HepG2 (cell line): ENCODE measurements at regions not wholly inside any gene's neighbourhood (a gene's known extent, or its start where the extent isn't known, plus 50 kb on each side); places are given as distances from the start of the nearest gene placed in this dataset.

Experiments
- BCL6 ChIP-seq: IDR thresholded peaks from 2 replicates; pipeline ENCODE4 v1.6.1; 2016; ENCODE audit warnings: missing genetic modification reagents, missing compliant biosample characterization
- CBX1 ChIP-seq: IDR thresholded peaks from one replicate; pipeline ENCODE4 v1.6.1; 2016; ENCODE audit warnings: antibody characterized with exemption, low read depth
- GATA4 ChIP-seq: sonication (generic); IDR thresholded peaks from 2 replicates; pipeline ENCODE4 v1.6.1; 2016; ENCODE audit warnings: antibody characterized with exemption, low read depth, borderline replicate concordance
- GATAD2A ChIP-seq: IDR thresholded peaks from 2 replicates; pipeline ENCODE4 v1.6.1; 2016
- ISL2 ChIP-seq: sonication (generic); formaldehyde crosslinking; IDR thresholded peaks from 2 replicates; pipeline ENCODE4 v1.5.0; 2020; ENCODE audit warnings: missing genetic modification reagents
- KLF16 ChIP-seq, 2 experiments: sonication (generic) in 1 of 2; formaldehyde crosslinking in 1 of 2; IDR thresholded peaks; 2 replicates each; pipeline versions ENCODE4 v1.6.1 to v1.8.0; 2016 to 2023; ENCODE audit warnings: missing genetic modification reagents in 2 of 2, missing compliant biosample characterization in 1 of 2
- NONO ChIP-seq, 2 experiments: fragments of 450-650 bp in 1 of 2; sonication (generic) in 1 of 2; formaldehyde crosslinking in 1 of 2; IDR thresholded peaks in 1 of 2; conservative IDR thresholded peaks in 1 of 2; 2 replicates each; pipeline versions ENCODE4 v1.6.1 to v1.8.0; 2017 to 2022; ENCODE audit warnings: mild to moderate bottlenecking in 1 of 2, missing genetic modification reagents in 1 of 2, moderate library complexity in 1 of 2
- ONECUT2 ChIP-seq: sonication (generic); formaldehyde crosslinking; IDR thresholded peaks from 2 replicates; pipeline ENCODE4 v1.4.0; 2020; ENCODE audit warnings: missing genetic modification reagents
- PCBP1 ChIP-seq: fragments of 200-400 bp; formaldehyde crosslinking; IDR thresholded peaks from 2 replicates; pipeline ENCODE4 v1.6.1; 2017; ENCODE audit warnings: mild to moderate bottlenecking, low read depth, low read length, borderline replicate concordance
- POLR2G ChIP-seq: fragments of 200-400 bp; formaldehyde crosslinking; IDR thresholded peaks from 2 replicates; pipeline ENCODE4 v1.6.1; 2018; ENCODE audit warnings: mild to moderate bottlenecking, low read depth, low read length, moderate library complexity
- UBTF ChIP-seq: sonication (generic); formaldehyde crosslinking; IDR thresholded peaks from 2 replicates; pipeline ENCODE4 v1.4.0; 2020; ENCODE audit warnings: mild to moderate bottlenecking, missing genetic modification reagents
- ZBTB43 ChIP-seq: sonication (generic); formaldehyde crosslinking; conservative IDR thresholded peaks from 2 replicates; pipeline ENCODE4 v1.4.0; 2020; ENCODE audit warnings: missing genetic modification reagents
- ZNF3 ChIP-seq: IDR thresholded peaks from 2 replicates; pipeline ENCODE4 v1.7.0; 2017; ENCODE audit warnings: inconsistent platforms
- TF ChIP-seq, protein P1 (sequence below): sonication (generic); formaldehyde crosslinking; IDR thresholded peaks from 2 replicates; pipeline ENCODE4 v1.9.0; 2021; ENCODE audit warnings: missing genetic modification reagents, borderline replicate concordance

DNA sequence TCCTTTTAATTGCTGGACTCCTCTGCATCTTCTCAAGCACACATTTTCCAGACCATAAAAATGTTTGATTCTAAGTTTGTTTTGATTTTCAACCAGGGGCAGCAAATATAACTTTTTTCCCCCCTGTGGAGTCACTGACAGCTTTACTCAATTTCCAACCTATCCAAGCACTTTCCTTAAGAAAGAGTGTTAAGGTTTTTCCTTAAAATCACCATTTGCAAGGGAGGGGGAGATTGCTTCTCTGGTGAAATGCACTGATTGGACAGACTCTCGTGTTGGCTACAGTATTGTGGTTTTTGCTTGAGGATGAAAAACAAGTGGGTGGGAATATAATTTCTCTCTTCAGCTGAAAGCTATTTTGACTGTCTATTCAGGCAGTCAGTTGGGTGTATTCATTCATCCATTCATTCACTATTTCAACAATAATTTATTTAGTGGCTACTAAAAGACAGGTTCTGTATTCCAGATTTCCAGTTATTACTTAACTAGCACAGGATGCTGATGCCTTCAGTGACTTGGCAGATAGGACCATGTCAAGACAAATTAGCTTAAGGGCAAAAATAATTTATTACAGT lies 146.3 kb downstream of the BAMBI start (continued):
- no peak for TF ChIP-seq PCBP1
- no peak for TF ChIP-seq NONO (IDR thresholded peaks at IDR 0.05)
- no peak for TF ChIP-seq NONO (CRISPR knock-in tag; conservative IDR thresholded peaks at IDR 0.05)
- TF ChIP-seq UBTF: no peak
- no peak for TF ChIP-seq POLR2G
- TF ChIP-seq ZNF3 (CRISPR knock-in tag): no peak
- no peak for TF ChIP-seq ZBTB43
- no peak for TF ChIP-seq KLF16 (CRISPR knock-in tag; IDR thresholded peaks at IDR 0.05)
- no peak for TF ChIP-seq ISL2 (CRISPR knock-in tag)
- no peak for TF ChIP-seq GATAD2A (CRISPR knock-in tag)
- no peak for TF ChIP-seq CBX1
- TF ChIP-seq ONECUT2 (CRISPR knock-in tag): no peak
- TF ChIP-seq, protein P1, sequence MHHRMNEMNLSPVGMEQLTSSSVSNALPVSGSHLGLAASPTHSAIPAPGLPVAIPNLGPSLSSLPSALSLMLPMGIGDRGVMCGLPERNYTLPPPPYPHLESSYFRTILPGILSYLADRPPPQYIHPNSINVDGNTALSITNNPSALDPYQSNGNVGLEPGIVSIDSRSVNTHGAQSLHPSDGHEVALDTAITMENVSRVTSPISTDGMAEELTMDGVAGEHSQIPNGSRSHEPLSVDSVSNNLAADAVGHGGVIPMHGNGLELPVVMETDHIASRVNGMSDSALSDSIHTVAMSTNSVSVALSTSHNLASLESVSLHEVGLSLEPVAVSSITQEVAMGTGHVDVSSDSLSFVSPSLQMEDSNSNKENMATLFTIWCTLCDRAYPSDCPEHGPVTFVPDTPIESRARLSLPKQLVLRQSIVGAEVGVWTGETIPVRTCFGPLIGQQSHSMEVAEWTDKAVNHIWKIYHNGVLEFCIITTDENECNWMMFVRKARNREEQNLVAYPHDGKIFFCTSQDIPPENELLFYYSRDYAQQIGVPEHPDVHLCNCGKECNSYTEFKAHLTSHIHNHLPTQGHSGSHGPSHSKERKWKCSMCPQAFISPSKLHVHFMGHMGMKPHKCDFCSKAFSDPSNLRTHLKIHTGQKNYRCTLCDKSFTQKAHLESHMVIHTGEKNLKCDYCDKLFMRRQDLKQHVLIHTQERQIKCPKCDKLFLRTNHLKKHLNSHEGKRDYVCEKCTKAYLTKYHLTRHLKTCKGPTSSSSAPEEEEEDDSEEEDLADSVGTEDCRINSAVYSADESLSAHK (CRISPR knock-in tag): no peak
- no peak for TF ChIP-seq GATA4
- no peak for TF ChIP-seq BCL6
